A549 (cell line): ENCODE measurements at regions not wholly inside any gene's neighbourhood (a gene's known extent, or its start where the extent isn't known, plus 50 kb on each side); places are given as distances from the start of the nearest gene placed in this dataset.

ENCODE experiments used
- ATAC-seq, 2 experiments: fragments of 200-7000 bp in 1 of 2; fragments of >200 bp in 1 of 2; cut with Nextera tagmentation in 1 of 2; cut with Tn5 transposase in 1 of 2; 3 replicates each; pipeline versions ENCODE4 v1.8.0 to v1.9.1; 2018 to 2020; ENCODE audit warnings: mild to moderate bottlenecking in 1 of 2, moderate library complexity in 1 of 2
- CTCF ChIA-PET: fragments of 300-600 bp; sonication (Branson Sonifier 250); formaldehyde crosslinking; extraction: SDS; loops from one replicate; lab custom pipeline; 2021; ENCODE audit warnings: antibody characterized with exemption, inconsistent platforms; lab: Yijun Ruan, JAX
- POLR2A ChIA-PET: fragments of 350-600 bp; formaldehyde crosslinking; extraction: SDS; loops from one replicate; lab custom pipeline; 2021; ENCODE audit warnings: antibody characterized with exemption, inconsistent platforms; lab: Yijun Ruan, JAX
- DNase-seq, 2 experiments: peaks; one replicate each; pipeline versions ENCODE4 v3.0.0 to v3.0.0-alpha.2; 2011 to 2016; ENCODE audit warnings: low read depth in 1 of 2, low spot score in 1 of 2
- FAIRE-seq: peaks from 2 replicates; lab custom pipeline; 2011; peaks lifted over from hg19 to GRCh38; lab: Jason Lieb, UNC
- H3K27ac ChIP-seq, 2 experiments: fragments of >200 bp; sonication (Bioruptor Twin); formaldehyde crosslinking; 3 replicates each; pipeline ENCODE4 v1.5.1; 2016 to 2017
- H3K4me1 ChIP-seq: fragments of >200 bp; sonication (Bioruptor Twin); formaldehyde crosslinking; 3 replicates; pipeline ENCODE4 v1.6.1; 2016
- H3K4me2 ChIP-seq: fragments of >200 bp; sonication (Bioruptor Twin); formaldehyde crosslinking; 3 replicates; pipeline ENCODE4 v1.6.1; 2016
- H3K4me3 ChIP-seq: fragments of >200 bp; sonication (Bioruptor Twin); formaldehyde crosslinking; 3 replicates; pipeline ENCODE4 v1.5.1; 2016
- H3K9me3 ChIP-seq: fragments of >200 bp; sonication (Bioruptor Twin); formaldehyde crosslinking; 3 replicates; pipeline ENCODE4 v1.6.1; 2016
- BHLHE40 ChIP-seq: IDR thresholded peaks from 2 replicates; pipeline ENCODE4 v1.6.1; 2012; ENCODE audit warnings: low read depth, low read length, inconsistent platforms
- CBX8 ChIP-seq: fragments of 200-600 bp; sonication (generic); IDR thresholded peaks from 2 replicates; pipeline ENCODE4 v1.6.1; 2016
- CEBPB ChIP-seq, 2 experiments: fragments of >200 bp in 1 of 2; sonication (Bioruptor Twin) in 1 of 2; formaldehyde crosslinking in 1 of 2; IDR thresholded peaks; 2 replicates each; pipeline ENCODE4 v1.6.1; 2012 to 2016
- CHD4 ChIP-seq: fragments of 200-600 bp; sonication (generic); IDR thresholded peaks from 2 replicates; pipeline ENCODE4 v1.6.1; 2016; ENCODE audit warnings: antibody characterized with exemption, mild to moderate bottlenecking, borderline replicate concordance
- EHMT2 ChIP-seq: fragments of 200-600 bp; sonication (generic); IDR thresholded peaks from 2 replicates; pipeline ENCODE4 v1.6.1; 2016; ENCODE audit warnings: antibody characterized with exemption, low read depth, mild to moderate bottlenecking, moderate library complexity
- EP300 ChIP-seq, 2 experiments: fragments of >200 bp; sonication (Bioruptor Twin); formaldehyde crosslinking; IDR thresholded peaks; 2 replicates in 1 of 2; 3 replicates in 1 of 2; pipeline ENCODE4 v1.6.1; 2016 to 2017
- FOSB ChIP-seq: fragments of 250-450 bp; sonication (Bioruptor Pico); IDR thresholded peaks from 2 replicates; pipeline ENCODE4 v1.5.0; 2020; ENCODE audit warnings: mild to moderate bottlenecking, moderate library complexity
- FOSL2 ChIP-seq, 2 experiments: fragments of 450-650 bp in 1 of 2; fragments of >200 bp in 1 of 2; sonication (Bioruptor Twin) in 1 of 2; formaldehyde crosslinking; IDR thresholded peaks; 2 replicates each; pipeline versions ENCODE4 v1.5.0 to v1.6.1; 2016 to 2020; ENCODE audit warnings: mild to moderate bottlenecking in 1 of 2, moderate library complexity in 1 of 2
- FOXS1 ChIP-seq: fragments of 250-450 bp; sonication (Bioruptor Pico); IDR thresholded peaks from 2 replicates; pipeline ENCODE4 v1.5.0; 2020; ENCODE audit warnings: mild to moderate bottlenecking, moderate library complexity
- NR3C1 ChIP-seq: fragments of >200 bp; sonication (Bioruptor Twin); formaldehyde crosslinking; IDR thresholded peaks from 3 replicates; pipeline ENCODE4 v1.6.1; 2017
- POLR2AphosphoS2 ChIP-seq: conservative IDR thresholded peaks from 2 replicates; pipeline ENCODE4 v1.6.1; 2012; ENCODE audit warnings: low read length, improper control_type of control experiment, inconsistent platforms
- RARB ChIP-seq: fragments of 250-450 bp; sonication (Bioruptor Pico); IDR thresholded peaks from 2 replicates; pipeline ENCODE4 v1.8.0; 2021; ENCODE audit warnings: mild to moderate bottlenecking, moderate library complexity
- RFX5 ChIP-seq: fragments of 450-650 bp; IDR thresholded peaks from 2 replicates; pipeline ENCODE4 v1.7.1; 2014; ENCODE audit warnings: antibody characterized with exemption, mild to moderate bottlenecking, moderate library complexity
- WGBS: methylation state at CpG from one replicate; pipeline ENCODE4 v1.1.6; 2017; ENCODE audit errors: missing lambda C conversion rate; 5-methylcytosine and 5-hydroxymethylcytosine counted together
- TF ChIP-seq, protein P1 (sequence below): fragments of >200 bp; sonication (Bioruptor Twin); formaldehyde crosslinking; IDR thresholded peaks from 3 replicates; pipeline ENCODE4 v1.6.1; 2016
- TF ChIP-seq, protein P2 (sequence below): IDR thresholded peaks from 2 replicates; pipeline ENCODE4 v1.6.1; 2012
- TF ChIP-seq, protein P3 (sequence below): fragments of >200 bp; sonication (Bioruptor Twin); formaldehyde crosslinking; IDR thresholded peaks from 3 replicates; pipeline ENCODE4 v1.5.1; 2016
- TF ChIP-seq, protein P4 (sequence below): fragments of 250-450 bp; sonication (Bioruptor Pico); IDR thresholded peaks from 2 replicates; pipeline ENCODE4 v1.5.0; 2021; ENCODE audit warnings: mild to moderate bottlenecking, moderate library complexity, borderline replicate concordance
- TF ChIP-seq, protein P5 (sequence below): IDR thresholded peaks from 2 replicates; pipeline ENCODE4 v1.6.1; 2012; ENCODE audit warnings: low read depth, borderline replicate concordance

DNA sequence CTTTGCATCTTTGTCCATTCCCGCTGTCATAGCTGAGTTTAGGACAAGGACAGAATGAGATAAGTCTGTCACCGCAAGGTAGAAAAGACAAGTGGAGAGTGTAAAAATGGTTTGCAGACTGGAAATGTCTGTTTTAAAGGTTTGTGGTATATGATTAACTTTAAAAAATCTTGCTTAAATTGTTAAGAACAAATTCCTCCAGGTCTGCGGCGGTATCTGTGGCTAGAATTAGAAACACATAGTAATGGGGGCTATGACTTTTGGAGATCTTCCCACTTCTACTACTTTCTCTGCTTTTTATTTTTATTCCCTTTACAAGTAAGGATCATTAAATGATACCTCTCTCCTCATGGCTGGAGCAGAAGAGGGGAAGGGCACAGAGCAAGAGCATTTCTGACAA lies 92.2 kb downstream of the MID1IP1 start:
- no peak for FAIRE-seq
- no peaks in the 10 kb centered on the region for H3K4me1 ChIP-seq
- ChIA-PET POLR2A (no interaction called here), CTCF (interaction anchor here (1.6 kb wide), 1 partner anchor 15 kb away, joined by 5 read pairs; no protein-coding TSS in a partner anchor)
- WGBS, result 88% methylated on average over 4 of the region's 4 CpGs
- H3K4me3 ChIP-seq, result no peak overlapping the region
- no peak overlapping the region for H3K4me2 ChIP-seq
- no peak overlapping the region for H3K27ac ChIP-seq
- ATAC-seq, result no peak
- TF ChIP-seq FOXS1 (CRISPR knock-in tag) (no peak), EP300 (IDR thresholded peaks at IDR 0.05) (no peak), CEBPB (IDR thresholded peaks at IDR 0.05) (no peak), BHLHE40 (no peak), EHMT2 (no peak), FOSB (CRISPR knock-in tag) (no peak), POLR2AphosphoS2 (no peak), CBX8 (no peak), NR3C1 (no peak)
- TF ChIP-seq, protein P1, sequence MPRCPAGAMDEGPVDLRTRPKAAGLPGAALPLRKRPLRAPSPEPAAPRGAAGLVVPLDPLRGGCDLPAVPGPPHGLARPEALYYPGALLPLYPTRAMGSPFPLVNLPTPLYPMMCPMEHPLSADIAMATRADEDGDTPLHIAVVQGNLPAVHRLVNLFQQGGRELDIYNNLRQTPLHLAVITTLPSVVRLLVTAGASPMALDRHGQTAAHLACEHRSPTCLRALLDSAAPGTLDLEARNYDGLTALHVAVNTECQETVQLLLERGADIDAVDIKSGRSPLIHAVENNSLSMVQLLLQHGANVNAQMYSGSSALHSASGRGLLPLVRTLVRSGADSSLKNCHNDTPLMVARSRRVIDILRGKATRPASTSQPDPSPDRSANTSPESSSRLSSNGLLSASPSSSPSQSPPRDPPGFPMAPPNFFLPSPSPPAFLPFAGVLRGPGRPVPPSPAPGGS, result no peak
- no peaks in the 10 kb centered on the region for H3K9me3 ChIP-seq
- DNase-seq, result no peak

DNA sequence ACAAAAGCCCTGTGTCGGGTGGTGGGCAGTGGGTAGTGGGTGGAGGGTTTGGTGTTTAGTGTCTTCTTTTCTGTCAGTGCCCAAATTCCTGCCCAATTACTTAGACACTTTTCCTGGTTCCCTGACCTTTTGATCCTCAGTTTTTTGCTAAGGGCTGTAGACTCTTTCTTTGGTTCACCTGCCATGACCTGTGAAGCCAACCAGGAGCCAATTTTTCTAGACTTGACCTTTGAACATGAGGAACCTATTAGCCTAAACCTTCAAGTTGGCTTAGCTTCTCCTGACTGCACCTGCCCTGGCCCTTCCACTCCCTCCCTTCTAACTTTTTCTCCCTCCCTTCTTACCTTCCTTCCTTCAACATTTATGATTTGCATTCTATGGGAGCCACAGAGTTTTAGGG lies 94.5 kb downstream of the MID1IP1 start:
- Histone ChIP-seq H3K9me3 (no peaks in the 10 kb centered on the region), H3K4me1 (no peaks in the 10 kb centered on the region), H3K27ac (no peak overlapping the region), H3K4me2 (no peak overlapping the region), H3K4me3 (no peak overlapping the region)
- FAIRE-seq (no peak), ATAC-seq (no peak), DNase-seq (no peak)
- POLR2A ChIA-PET, result no interaction called here
- TF ChIP-seq RFX5 (no peak), FOSL2 (IDR thresholded peaks at IDR 0.05) (no peak), FOSL2 (CRISPR knock-in tag; IDR thresholded peaks at IDR 0.05) (no peak), CHD4 (no peak), RARB (CRISPR knock-in tag) (no peak)
- TF ChIP-seq, protein P2, sequence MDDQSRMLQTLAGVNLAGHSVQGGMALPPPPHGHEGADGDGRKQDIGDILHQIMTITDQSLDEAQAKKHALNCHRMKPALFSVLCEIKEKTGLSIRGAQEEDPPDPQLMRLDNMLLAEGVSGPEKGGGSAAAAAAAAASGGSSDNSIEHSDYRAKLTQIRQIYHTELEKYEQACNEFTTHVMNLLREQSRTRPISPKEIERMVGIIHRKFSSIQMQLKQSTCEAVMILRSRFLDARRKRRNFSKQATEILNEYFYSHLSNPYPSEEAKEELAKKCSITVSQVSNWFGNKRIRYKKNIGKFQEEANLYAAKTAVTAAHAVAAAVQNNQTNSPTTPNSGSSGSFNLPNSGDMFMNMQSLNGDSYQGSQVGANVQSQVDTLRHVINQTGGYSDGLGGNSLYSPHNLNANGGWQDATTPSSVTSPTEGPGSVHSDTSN, result no peak
- TF ChIP-seq, protein P3, sequence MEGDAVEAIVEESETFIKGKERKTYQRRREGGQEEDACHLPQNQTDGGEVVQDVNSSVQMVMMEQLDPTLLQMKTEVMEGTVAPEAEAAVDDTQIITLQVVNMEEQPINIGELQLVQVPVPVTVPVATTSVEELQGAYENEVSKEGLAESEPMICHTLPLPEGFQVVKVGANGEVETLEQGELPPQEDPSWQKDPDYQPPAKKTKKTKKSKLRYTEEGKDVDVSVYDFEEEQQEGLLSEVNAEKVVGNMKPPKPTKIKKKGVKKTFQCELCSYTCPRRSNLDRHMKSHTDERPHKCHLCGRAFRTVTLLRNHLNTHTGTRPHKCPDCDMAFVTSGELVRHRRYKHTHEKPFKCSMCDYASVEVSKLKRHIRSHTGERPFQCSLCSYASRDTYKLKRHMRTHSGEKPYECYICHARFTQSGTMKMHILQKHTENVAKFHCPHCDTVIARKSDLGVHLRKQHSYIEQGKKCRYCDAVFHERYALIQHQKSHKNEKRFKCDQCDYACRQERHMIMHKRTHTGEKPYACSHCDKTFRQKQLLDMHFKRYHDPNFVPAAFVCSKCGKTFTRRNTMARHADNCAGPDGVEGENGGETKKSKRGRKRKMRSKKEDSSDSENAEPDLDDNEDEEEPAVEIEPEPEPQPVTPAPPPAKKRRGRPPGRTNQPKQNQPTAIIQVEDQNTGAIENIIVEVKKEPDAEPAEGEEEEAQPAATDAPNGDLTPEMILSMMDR, result no peak
- TF ChIP-seq, protein P4, sequence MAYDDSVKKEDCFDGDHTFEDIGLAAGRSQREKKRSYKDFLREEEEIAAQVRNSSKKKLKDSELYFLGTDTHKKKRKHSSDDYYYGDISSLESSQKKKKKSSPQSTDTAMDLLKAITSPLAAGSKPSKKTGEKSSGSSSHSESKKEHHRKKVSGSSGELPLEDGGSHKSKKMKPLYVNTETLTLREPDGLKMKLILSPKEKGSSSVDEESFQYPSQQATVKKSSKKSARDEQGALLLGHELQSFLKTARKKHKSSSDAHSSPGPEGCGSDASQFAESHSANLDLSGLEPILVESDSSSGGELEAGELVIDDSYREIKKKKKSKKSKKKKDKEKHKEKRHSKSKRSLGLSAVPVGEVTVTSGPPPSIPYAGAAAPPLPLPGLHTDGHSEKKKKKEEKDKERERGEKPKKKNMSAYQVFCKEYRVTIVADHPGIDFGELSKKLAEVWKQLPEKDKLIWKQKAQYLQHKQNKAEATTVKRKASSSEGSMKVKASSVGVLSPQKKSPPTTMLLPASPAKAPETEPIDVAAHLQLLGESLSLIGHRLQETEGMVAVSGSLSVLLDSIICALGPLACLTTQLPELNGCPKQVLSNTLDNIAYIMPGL (CRISPR knock-in tag), result no peak
- TF ChIP-seq, protein P5, sequence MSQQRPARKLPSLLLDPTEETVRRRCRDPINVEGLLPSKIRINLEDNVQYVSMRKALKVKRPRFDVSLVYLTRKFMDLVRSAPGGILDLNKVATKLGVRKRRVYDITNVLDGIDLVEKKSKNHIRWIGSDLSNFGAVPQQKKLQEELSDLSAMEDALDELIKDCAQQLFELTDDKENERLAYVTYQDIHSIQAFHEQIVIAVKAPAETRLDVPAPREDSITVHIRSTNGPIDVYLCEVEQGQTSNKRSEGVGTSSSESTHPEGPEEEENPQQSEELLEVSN, result no peak
- CTCF ChIA-PET, result interaction anchor here (0.7 to 1.6 kb wide), 2 partner anchors 13 to 27 kb away, joined by 3 to 4 read pairs; no protein-coding TSS in a partner anchor
- WGBS, result 40% methylated on average over 1 of the region's 1 CpG
